NCI-H1105 treated with DMSO at 0.1 percent for 48 hours (cell line): ENCODE measurements at regions not wholly inside any gene's neighbourhood (a gene's known extent, or its start where the extent isn't known, plus 50 kb on each side); places are given as distances from the start of the nearest gene placed in this dataset.
A peak's percentile ranks its signal among the peaks of the same experiment; 100 is the strongest.
"Not testable (repeated sequence)": the region's sequence is repeated elsewhere in the genome, so short reads cannot be mapped to it uniquely, and the experiment has no call there.

Experiments used
- DNase-seq: peaks from one replicate; lab custom pipeline; 2025; lab: John Stamatoyannopoulos, UW

DNA sequence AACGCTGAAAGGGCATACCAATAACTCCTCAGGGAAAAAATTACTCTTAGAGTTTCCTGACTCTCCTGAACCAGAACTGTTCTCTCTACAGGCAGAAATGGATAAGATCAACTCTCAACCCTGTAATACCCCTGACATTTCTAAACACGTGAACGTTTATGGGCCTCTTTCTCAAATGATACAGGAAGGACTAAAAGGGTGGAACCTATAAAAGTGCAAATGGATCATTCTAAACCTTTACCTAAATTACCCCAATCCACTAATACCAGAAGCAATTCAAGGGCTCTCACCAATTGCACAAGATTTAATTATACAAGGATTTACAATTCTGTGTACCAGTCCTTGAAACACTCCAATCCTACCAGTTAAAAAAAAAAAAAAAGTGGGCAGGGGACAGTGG is 98.0 kb upstream of the FAM174B start:
- no peak for DNase-seq

GRCh38 chr15:92763459-92763858 is 107.9 kb upstream of the FAM174B start:
- no peak for DNase-seq

- DNase-seq: not testable (repeated sequence)
Measured at GRCh38 chr15:92768131-92768530, 112.6 kb upstream of the FAM174B start.

DNA sequence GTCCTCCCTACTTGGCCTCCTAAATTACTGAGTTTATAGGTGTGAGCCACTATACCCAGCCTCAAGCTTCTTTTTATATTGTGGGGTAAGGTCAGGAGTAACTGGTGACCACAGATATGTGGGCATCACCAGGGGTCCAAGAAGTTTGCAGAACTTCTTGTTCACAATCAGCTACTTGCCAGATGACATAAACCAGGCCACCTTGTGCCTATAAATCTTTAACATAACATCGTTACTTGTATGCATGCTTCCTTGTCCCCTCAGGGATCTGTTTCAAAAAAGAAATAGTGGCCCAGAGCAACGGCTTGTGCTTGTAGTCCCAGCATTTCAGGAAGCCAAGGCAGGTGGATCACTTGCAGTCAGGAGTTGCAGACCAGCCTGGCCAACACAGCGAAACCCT is 115.1 kb upstream of the FAM174B start:
- no peak for DNase-seq

DNA sequence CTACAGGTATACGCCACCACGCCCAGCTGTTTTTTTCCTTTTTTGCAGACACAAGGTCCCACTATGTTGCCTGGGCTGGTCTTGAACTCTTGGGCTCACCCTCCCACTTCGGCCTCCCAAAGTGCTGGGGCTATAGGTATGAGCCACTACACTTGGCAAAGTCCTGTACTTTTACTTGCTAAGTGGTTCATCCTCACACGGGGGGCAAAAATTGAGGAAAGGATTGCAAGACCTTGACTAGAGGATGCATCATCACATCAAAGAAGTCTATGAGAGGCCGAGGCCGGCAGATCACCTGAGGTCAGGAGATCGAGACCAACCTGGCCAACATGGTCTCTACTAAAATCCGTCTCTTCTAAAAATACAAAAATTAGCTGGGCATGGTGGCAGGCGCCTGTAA is 116.5 kb upstream of the FAM174B start:
- no peak for DNase-seq

DNA sequence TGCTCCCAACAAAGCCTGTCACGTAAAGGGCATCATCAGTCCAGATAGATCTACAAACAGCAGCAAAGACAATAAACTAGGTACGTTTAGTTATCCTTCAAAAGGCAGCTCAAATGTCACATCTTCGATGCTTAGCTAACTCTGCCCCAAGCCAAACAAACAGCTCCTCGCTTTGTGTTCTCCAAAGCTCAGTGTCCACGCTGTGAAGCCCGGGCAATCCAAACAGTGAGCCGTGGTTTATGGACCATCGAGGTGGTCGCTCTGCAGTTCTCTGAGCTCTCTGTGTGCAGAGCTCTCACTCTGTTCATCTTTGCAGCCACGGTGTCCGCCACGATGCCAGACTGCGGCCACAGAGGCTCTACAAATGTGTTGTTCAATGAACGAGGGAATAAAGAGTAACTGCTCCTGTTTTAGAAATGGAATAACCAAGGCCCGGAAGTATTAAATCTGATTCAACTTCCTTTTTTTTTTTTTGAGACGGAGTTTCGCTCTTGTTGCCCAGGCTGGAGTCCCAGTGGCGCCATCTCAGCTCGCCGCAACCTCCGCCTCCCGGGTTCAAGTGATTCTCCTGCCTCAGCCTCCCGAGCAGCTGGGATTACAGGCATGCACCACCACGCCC is 117.2 kb upstream of the FAM174B start:
- DNase-seq: no peak

DNA sequence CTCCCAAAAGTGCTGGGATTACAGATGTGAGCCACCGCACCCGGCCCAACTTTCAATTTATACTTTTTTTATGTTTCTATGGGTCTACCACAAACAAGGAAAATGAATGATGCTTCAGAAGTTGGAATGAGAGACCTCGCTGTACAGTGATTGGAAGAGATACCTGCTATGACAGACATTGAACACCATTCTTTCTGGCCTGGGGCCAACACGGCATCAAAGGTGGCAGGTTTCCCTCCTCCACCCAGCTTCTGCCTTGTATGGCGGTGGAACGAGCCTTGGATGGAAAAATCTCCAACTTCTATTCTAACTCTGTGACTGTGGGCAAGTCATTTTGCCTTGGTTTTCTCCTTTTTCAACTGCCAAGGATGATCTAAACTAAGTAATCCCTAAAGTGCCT is 117.8 kb upstream of the FAM174B start:
- DNase-seq: no peak

DNA sequence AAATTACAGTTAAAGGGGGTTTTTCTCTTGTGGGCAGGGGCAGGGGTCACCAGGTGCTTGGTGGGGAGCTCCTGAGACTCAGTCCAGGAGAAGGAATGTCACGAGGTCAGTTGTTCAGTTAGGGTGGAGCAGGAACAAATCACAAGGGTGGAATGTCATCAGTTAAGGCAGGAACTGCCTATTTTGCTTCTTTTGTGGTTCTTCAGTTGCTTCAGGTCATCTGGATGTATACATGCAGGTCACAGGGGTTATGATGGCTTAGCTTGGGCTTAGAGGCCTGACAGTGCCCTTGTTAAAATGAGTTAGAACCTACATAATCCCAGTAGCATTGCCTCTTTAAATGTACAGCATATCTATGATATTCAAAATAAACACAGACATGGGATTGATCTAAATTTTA is 120.2 kb upstream of the CHD2 start:
- DNase-seq: no peak

- DNase-seq: peak; percentile 90
Measured at GRCh38 chr15:92780843-92781242, 119.3 kb upstream of the CHD2 start.

DNA sequence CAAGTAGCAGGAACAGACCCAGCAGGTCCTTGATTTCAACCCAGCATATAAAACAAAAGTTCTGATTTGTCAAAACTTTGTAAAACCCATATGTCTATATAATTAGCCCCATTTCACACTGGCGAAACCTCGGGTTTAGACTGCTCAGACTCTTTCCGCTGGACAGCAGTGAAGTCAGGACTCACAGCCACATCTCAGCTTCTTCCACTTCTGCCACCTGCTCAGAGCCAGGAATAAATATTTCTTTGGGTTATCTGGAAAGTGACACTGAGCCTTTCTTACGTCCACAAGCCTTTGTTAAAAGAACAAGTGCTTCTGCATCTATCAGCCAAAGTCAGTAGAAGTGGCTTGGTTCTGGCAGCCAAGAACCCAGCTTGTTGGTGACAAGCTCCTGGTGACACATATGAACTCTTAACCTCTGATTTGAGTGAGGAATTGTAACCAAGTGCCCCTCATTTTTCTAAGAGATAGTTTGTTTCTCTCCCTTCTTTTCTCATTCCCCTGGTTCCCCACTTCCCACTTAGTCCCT is 118.1 kb upstream of the CHD2 start:
- no peak for DNase-seq

DNA sequence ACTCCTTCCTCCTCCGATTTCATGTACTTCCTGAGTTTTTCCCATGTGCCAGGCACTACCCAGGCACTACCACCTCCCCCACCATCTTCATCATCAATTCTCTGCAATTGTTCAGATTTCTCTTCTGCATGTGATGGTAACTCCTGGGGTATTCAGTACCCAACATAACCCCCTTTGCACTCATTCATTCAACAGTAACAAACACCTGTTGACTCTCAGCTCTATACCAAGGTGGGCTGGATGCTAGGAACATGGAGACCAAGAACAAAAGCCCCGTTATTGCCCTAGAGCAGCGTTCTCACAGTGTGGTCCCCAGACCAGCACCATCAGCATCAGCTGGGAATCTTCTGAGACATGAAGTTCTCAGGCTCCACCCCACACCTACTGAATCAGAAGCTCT is 113.0 kb upstream of the CHD2 start:
- DNase-seq: no peak

DNA sequence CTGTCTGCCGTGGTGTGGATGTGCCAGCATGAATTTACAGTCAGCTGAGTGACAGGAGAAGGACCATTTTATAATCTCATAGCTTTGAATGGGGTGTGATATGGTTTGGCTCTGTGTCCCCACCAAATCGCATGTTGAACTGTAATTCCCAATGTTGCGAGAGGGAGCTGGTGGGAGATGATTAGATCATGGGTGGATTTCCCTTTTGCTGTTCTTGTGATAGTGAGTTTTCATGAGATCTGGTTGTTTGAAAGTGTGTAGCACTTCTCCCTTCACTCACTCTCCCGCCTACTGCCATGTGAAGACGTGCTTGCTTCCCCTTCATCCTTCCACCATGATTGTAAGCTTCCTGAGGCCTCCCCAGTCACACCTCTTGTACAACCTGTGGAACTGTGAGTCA is 111.9 kb upstream of the CHD2 start:
- no peak for DNase-seq

GRCh38 chr15:92788793-92789192 is 111.3 kb upstream of the CHD2 start:
- not testable (repeated sequence) for DNase-seq

- no peak for DNase-seq
Measured at GRCh38 chr15:92796161-92796611, 103.9 kb upstream of the CHD2 start.

DNA sequence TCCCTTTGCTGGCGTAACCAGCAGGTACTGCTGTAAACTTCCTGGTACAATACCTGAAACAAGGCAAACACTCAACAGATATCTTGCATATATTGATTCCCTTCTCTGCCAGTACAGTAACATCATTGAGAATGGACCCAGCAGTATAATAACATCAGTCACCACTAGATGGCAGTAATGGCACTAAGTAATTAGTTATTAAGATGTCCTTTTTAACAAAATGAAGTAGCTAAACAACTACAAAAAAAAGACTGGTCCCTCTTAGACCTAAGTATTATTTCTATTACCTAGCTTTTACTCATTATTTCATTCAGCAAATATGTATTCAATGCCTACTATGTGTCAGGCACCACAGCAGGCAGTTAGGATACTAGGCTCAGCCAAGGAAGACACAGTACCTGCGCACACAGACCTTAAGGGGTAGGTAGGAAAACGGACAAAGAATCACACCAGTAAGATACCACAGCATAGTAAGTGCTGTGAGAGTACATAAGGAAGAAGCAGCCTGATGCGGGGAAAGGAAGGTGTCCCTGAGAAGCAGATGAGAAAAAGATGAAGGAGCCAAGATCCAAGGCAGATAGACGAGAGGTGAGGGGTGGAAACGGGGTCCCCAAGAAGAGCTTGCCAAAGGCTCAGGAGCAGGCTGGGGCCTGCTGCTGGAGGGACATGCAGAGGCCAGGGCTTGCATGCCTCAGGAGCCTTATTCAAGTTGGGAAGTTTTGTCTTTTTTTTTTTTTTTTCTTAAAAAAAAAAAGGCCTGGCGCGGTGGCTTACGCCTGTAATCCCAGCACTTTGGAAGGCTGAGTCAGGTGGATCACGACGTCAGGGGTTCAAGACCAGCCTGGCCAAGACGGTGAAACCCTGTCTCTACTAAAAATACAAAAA is 102.7 kb upstream of the CHD2 start:
- peak; percentile 53 for DNase-seq

DNA sequence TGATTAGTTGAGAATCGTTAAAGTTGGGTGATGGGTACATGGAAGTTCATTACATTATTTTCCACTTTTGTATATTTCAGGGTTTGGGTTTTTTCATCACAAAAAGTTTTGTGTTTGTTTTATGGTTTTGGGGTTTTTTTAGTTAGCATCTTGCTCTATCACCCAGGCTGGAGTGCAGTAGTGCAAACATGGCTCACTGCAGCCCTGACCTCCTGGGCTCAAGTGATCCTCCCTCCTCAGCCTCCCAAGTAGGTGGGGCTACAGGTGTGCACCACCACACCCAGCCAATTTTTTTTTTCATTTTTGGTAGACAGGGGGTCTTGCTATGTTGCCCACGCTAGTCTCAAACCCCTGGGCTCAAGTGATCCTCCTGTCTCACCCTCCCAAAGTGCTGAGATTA is 100.1 kb upstream of the CHD2 start:
- no peak for DNase-seq

DNA sequence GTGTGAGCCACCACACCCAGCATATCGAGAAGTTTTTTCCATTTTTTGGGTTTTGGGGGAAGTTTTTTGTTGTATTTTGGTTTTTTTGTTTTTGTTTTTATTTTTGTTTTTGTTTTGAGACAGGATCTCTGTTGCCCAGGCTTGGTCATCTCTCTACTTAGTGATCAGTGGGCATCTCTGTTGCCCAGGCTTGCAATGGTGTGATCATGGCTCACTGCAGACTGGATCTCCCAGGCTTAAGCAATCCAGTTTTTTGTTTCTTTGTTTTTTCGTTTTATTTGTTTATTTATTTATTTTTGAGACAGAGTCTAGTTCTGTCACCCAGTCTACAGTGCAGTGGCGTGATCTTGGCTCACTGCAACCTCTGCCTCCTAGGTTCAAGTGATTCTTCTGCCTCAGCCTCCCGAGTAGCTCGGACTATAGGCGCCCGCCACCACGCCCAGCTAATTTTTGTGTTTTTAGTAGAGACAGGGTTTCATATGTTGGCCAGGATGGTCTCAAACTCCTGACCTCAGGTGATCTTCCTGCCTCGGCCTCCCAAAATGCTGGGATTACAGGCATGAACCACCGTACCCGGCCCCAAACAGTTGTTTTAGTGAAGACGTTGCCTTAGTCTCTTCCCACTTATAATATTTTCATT is 99.6 kb upstream of the CHD2 start:
- DNase-seq: not testable (repeated sequence)

GRCh38 chr15:92801056-92801773 is 98.9 kb upstream of the CHD2 start:
- not testable (repeated sequence) for DNase-seq

DNA sequence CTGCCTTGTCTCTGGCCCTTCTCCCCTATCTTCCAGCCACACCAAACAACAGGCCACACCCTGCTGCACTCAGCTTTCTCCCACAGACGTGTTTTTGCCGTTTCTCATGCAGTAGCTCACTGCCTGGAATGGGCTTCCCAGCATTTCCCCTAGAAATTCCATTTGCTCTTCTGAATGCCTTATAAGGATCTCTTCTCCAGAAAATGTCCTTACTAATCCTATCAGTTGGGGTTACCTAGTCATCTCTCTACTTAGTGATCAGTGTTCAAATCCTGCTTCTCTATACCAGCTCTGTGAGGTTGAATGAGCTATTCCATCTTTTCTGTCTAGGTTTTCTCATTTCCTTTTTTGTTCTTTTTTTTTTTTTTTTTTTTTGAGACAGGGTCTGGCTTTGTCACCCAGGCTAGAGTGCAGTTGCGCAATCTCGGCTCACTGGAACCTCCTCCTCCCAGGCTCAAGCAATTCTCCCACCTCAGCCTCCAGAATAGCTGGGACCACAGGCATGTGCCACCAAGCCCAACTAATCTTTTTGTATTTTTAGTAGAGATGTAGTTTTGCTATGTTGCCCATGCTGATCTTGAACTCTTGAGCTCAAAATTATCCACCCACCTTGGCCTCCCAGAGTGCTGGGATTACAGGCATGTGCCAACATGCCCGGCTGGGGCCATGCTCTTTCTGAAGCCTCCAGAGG is 98.2 kb upstream of the CHD2 start:
- no peak for DNase-seq

DNA sequence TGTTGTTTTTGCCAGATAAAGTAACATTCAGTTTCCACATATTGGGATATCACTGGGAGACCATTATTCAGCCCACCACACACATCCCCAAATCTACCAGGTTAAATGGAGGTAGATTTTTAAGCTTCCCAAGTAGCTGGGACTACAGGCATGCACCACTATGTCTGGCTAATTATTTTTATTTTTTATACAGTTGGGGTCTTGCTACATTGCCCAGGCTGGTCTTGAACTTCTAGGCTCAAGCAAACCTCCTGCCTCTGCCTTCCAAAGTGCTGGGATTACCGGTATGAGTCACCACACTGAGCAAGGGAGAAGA is 96.6 kb upstream of the CHD2 start:
- DNase-seq: no peak

GRCh38 chr15:92803852-92804609 is 96.1 kb upstream of the CHD2 start:
- no peak for DNase-seq
